ENCODE measurements at regions not wholly inside any gene's neighbourhood (a gene's known extent, or its start where the extent isn't known, plus 50 kb on each side); places are given as distances from the start of the nearest gene placed in this dataset.

GRCh38 chr14:53883739-53884138 is 72.9 kb downstream of the BMP4 start:
- TF ChIP-seq, protein P1, sequence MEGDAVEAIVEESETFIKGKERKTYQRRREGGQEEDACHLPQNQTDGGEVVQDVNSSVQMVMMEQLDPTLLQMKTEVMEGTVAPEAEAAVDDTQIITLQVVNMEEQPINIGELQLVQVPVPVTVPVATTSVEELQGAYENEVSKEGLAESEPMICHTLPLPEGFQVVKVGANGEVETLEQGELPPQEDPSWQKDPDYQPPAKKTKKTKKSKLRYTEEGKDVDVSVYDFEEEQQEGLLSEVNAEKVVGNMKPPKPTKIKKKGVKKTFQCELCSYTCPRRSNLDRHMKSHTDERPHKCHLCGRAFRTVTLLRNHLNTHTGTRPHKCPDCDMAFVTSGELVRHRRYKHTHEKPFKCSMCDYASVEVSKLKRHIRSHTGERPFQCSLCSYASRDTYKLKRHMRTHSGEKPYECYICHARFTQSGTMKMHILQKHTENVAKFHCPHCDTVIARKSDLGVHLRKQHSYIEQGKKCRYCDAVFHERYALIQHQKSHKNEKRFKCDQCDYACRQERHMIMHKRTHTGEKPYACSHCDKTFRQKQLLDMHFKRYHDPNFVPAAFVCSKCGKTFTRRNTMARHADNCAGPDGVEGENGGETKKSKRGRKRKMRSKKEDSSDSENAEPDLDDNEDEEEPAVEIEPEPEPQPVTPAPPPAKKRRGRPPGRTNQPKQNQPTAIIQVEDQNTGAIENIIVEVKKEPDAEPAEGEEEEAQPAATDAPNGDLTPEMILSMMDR (IDR thresholded peaks at IDR 0.05; ENCODE audit: low read length): no peak
- no peak for TF ChIP-seq EZH2 (IDR thresholded peaks at IDR 0.05; ENCODE audit: borderline replicate concordance, low read length)
- no peaks in the 10 kb centered on the region for H3F3A ChIP-seq (ENCODE audit: insufficient read depth, low read length)
- H3K27me3 ChIP-seq (ENCODE audit: insufficient read depth, low read length): no peaks in the 10 kb centered on the region
- H3K36me3 ChIP-seq (ENCODE audit: insufficient read depth, low read length): no peaks in the 10 kb centered on the region
- no peaks in the 10 kb centered on the region for H3K9me3 ChIP-seq (ENCODE audit: low read length)
- H3K9me2 ChIP-seq (ENCODE audit: low read depth, low read length): no peaks in the 10 kb centered on the region
- no peak overlapping the region for H3K9ac ChIP-seq (ENCODE audit: low read length)
- no peaks in the 10 kb centered on the region for H4K20me1 ChIP-seq (ENCODE audit: insufficient read depth, low read length)
- H3K4me2 ChIP-seq (ENCODE audit: low read length): no peak overlapping the region
- no peak overlapping the region for H2AFZ ChIP-seq (ENCODE audit: low read length)
- no peak overlapping the region for H3K4me3 ChIP-seq (ENCODE audit: low read depth, low read length, poor library complexity, severe bottlenecking)
- H3K4me1 ChIP-seq (ENCODE audit: insufficient read depth, low read length, severe bottlenecking): no peaks in the 10 kb centered on the region
- H3K27ac ChIP-seq (ENCODE audit: low read depth, low read length, poor library complexity, severe bottlenecking): no peak overlapping the region
- no peaks in the 10 kb centered on the region for H3K79me2 ChIP-seq (ENCODE audit: insufficient read depth, low read length)

- Histone ChIP-seq H3K9ac (ENCODE audit: low read length) (no peak overlapping the region), H3K27ac (ENCODE audit: low read depth, low read length, poor library complexity, severe bottlenecking) (no peak overlapping the region), H3K4me3 (ENCODE audit: low read depth, low read length, poor library complexity, severe bottlenecking) (no peak overlapping the region), H3K9me2 (ENCODE audit: low read depth, low read length) (no peaks in the 10 kb centered on the region), H3F3A (ENCODE audit: insufficient read depth, low read length) (no peaks in the 10 kb centered on the region), H3K4me1 (ENCODE audit: insufficient read depth, low read length, severe bottlenecking) (no peaks in the 10 kb centered on the region), H3K4me2 (ENCODE audit: low read length) (no peak overlapping the region), H3K9me3 (ENCODE audit: low read length) (no peaks in the 10 kb centered on the region), H4K20me1 (ENCODE audit: insufficient read depth, low read length) (no peaks in the 10 kb centered on the region), H3K36me3 (ENCODE audit: insufficient read depth, low read length) (no peaks in the 10 kb centered on the region), H3K79me2 (ENCODE audit: insufficient read depth, low read length) (no peaks in the 10 kb centered on the region), H2AFZ (ENCODE audit: low read length) (no peak overlapping the region), H3K27me3 (ENCODE audit: insufficient read depth, low read length) (no peaks in the 10 kb centered on the region)
- TF ChIP-seq EZH2 (IDR thresholded peaks at IDR 0.05; ENCODE audit: borderline replicate concordance, low read length): no peak
- TF ChIP-seq, protein P1 (IDR thresholded peaks at IDR 0.05; ENCODE audit: low read length): no peak
These were observed 73.9 kb downstream of the BMP4 start for GRCh38 chr14:53882684-53883083.

- Histone ChIP-seq H3K9ac (ENCODE audit: low read length) (no peak overlapping the region), H3K27me3 (ENCODE audit: insufficient read depth, low read length) (no peaks in the 10 kb centered on the region), H3K4me2 (ENCODE audit: low read length) (no peak overlapping the region), H3K27ac (ENCODE audit: low read depth, low read length, poor library complexity, severe bottlenecking) (no peak overlapping the region), H4K20me1 (ENCODE audit: insufficient read depth, low read length) (no peaks in the 10 kb centered on the region), H3K79me2 (ENCODE audit: insufficient read depth, low read length) (no peaks in the 10 kb centered on the region), H3F3A (ENCODE audit: insufficient read depth, low read length) (no peaks in the 10 kb centered on the region), H3K4me1 (ENCODE audit: insufficient read depth, low read length, severe bottlenecking) (no peaks in the 10 kb centered on the region), H3K9me3 (ENCODE audit: low read length) (no peaks in the 10 kb centered on the region), H3K4me3 (ENCODE audit: low read depth, low read length, poor library complexity, severe bottlenecking) (no peak overlapping the region), H3K36me3 (ENCODE audit: insufficient read depth, low read length) (no peaks in the 10 kb centered on the region), H3K9me2 (ENCODE audit: low read depth, low read length) (no peaks in the 10 kb centered on the region), H2AFZ (ENCODE audit: low read length) (no peak overlapping the region)
- TF ChIP-seq, protein P1 (IDR thresholded peaks at IDR 0.05; ENCODE audit: low read length): no peak
- TF ChIP-seq EZH2 (IDR thresholded peaks at IDR 0.05; ENCODE audit: borderline replicate concordance, low read length): no peak
These were observed 74.7 kb downstream of the BMP4 start for GRCh38 chr14:53881921-53882320.
